ENCODE measurements at regions not wholly inside any gene's neighbourhood (a gene's known extent, or its start where the extent isn't known, plus 50 kb on each side); places are given as distances from the start of the nearest gene placed in this dataset.

DNA sequence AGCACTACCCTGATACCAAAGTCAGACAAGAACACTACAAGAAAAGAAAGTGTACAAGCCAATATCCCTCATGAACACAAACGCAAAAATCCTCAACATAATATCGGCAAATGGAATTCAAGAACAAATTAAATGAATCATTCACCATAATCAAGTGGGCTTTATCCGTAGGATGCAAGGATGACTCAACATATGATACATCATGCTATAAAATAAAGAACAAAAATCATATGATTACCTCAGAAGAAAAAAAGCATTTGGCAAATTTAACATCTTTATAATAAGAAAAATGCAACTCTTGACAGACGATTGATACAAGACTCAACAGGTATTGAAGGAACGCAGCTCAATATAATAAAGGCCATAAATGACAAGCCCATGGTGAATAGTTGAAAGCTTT, 843.9 kb downstream of the FRK start:
- no peaks in the 10 kb centered on the region for H3K9me3 ChIP-seq (ENCODE audit: insufficient read depth, low read depth, low read length)
- Mint-ChIP-seq H3K4me1 (ENCODE audit: low read depth, unreplicated experiment) (no peaks in the 10 kb centered on the region), H3K4me3 (ENCODE audit: unreplicated experiment) (no peak overlapping the region), H3K9me3 (ENCODE audit: unreplicated experiment) (no peaks in the 10 kb centered on the region), H3K27me3 (ENCODE audit: low read depth, unreplicated experiment) (no peaks in the 10 kb centered on the region), H3K36me3 (ENCODE audit: low read depth, unreplicated experiment) (no peaks in the 10 kb centered on the region), H3K27ac (ENCODE audit: unreplicated experiment) (no peak overlapping the region)
- DNase-seq (ENCODE audit: low read depth) (no peak), FAIRE-seq (no peak)
- no peak overlapping the region for H3K4me3 ChIP-seq (ENCODE audit: insufficient read depth, low read depth, low read length)
- H3K4me2 ChIP-seq (ENCODE audit: low read length), result no peak overlapping the region
- H3K79me2 ChIP-seq (ENCODE audit: insufficient read depth, low read length), result no peaks in the 10 kb centered on the region
- no peak for TF ChIP-seq EZH2 (IDR thresholded peaks at IDR 0.05; ENCODE audit: insufficient read depth, low read length)
- TF ChIP-seq, protein P1, sequence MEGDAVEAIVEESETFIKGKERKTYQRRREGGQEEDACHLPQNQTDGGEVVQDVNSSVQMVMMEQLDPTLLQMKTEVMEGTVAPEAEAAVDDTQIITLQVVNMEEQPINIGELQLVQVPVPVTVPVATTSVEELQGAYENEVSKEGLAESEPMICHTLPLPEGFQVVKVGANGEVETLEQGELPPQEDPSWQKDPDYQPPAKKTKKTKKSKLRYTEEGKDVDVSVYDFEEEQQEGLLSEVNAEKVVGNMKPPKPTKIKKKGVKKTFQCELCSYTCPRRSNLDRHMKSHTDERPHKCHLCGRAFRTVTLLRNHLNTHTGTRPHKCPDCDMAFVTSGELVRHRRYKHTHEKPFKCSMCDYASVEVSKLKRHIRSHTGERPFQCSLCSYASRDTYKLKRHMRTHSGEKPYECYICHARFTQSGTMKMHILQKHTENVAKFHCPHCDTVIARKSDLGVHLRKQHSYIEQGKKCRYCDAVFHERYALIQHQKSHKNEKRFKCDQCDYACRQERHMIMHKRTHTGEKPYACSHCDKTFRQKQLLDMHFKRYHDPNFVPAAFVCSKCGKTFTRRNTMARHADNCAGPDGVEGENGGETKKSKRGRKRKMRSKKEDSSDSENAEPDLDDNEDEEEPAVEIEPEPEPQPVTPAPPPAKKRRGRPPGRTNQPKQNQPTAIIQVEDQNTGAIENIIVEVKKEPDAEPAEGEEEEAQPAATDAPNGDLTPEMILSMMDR (IDR thresholded peaks at IDR 0.05; ENCODE audit: insufficient read depth, low read depth, low read length), result no peak
- H3K4me1 ChIP-seq (ENCODE audit: insufficient read depth, low read length), result no peaks in the 10 kb centered on the region
- H3K27me3 ChIP-seq (ENCODE audit: insufficient read depth, low read length), result no peaks in the 10 kb centered on the region
- no peak overlapping the region for H2AFZ ChIP-seq (ENCODE audit: low read depth, low read length)
- no peaks in the 10 kb centered on the region for H3K36me3 ChIP-seq (ENCODE audit: insufficient read depth, low read length)
- H4K20me1 ChIP-seq (ENCODE audit: insufficient read depth, low read length), result no peaks in the 10 kb centered on the region
- no peak overlapping the region for H3K27ac ChIP-seq (ENCODE audit: low read depth, low read length)
- no peak overlapping the region for H3K9ac ChIP-seq (ENCODE audit: low read length)

DNA sequence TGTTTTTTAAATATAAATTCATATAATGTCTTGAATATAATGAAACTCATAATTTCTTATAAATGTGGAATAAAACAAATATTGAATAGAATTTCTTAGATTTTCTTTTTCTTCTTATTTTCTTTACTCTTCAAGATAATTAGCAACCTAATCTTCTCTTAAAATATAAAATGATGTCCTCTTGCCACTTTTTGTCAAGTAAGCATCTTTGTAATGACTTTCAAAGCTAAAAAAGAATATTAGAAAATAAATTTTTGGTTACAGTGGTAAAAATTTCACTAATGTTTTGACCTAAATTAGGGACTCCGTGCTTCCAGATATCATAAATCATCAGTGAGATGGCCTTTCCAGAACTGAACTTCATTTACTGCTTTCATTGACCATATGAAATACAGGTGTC, 846.4 kb downstream of the FRK start:
- Mint-ChIP-seq H3K36me3 (ENCODE audit: low read depth, unreplicated experiment) (no peaks in the 10 kb centered on the region), H3K27me3 (ENCODE audit: low read depth, unreplicated experiment) (no peaks in the 10 kb centered on the region), H3K27ac (ENCODE audit: unreplicated experiment) (no peak overlapping the region), H3K9me3 (ENCODE audit: unreplicated experiment) (peaks cover 4% of the 10 kb centered on the region), H3K4me3 (ENCODE audit: unreplicated experiment) (no peak overlapping the region), H3K4me1 (ENCODE audit: low read depth, unreplicated experiment) (no peaks in the 10 kb centered on the region)
- Histone ChIP-seq H3K4me3 (ENCODE audit: insufficient read depth, low read depth, low read length) (no peak overlapping the region), H3K4me2 (ENCODE audit: low read length) (no peak overlapping the region), H2AFZ (ENCODE audit: low read depth, low read length) (no peak overlapping the region), H3K27me3 (ENCODE audit: insufficient read depth, low read length) (no peaks in the 10 kb centered on the region), H3K36me3 (ENCODE audit: insufficient read depth, low read length) (no peaks in the 10 kb centered on the region), H3K27ac (ENCODE audit: low read depth, low read length) (no peak overlapping the region), H3K9ac (ENCODE audit: low read length) (no peak overlapping the region), H3K9me3 (ENCODE audit: insufficient read depth, low read depth, low read length) (no peaks in the 10 kb centered on the region), H3K4me1 (ENCODE audit: insufficient read depth, low read length) (no peaks in the 10 kb centered on the region), H4K20me1 (ENCODE audit: insufficient read depth, low read length) (no peaks in the 10 kb centered on the region), H3K79me2 (ENCODE audit: insufficient read depth, low read length) (no peaks in the 10 kb centered on the region)
- DNase-seq (ENCODE audit: low read depth), result no peak
- TF ChIP-seq, protein P1 (IDR thresholded peaks at IDR 0.05; ENCODE audit: insufficient read depth, low read depth, low read length), result no peak
- no peak for FAIRE-seq

DNA sequence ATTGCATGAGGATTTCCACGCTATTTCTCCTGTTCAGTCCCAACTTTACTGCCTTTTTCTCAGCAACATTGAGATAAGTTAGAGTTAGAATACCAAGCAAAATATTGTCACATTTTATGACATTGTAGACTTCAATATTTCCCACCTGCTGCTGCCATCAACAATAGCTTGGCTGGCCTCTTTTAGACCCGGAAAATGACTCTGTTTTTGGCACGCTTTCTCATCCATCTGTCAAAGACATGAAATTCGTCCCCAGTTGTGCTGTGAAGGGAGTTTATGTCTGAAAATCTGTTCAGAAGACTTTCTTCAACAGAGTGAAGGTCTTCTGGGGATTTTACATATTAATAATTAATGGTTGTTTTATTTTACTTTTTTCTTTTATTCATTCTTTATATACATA, 857.3 kb downstream of the FRK start:
- TF ChIP-seq, protein P1 (IDR thresholded peaks at IDR 0.05; ENCODE audit: insufficient read depth, low read depth, low read length), result no peak
- TF ChIP-seq EZH2 (IDR thresholded peaks at IDR 0.05; ENCODE audit: insufficient read depth, low read length), result no peak
- Mint-ChIP-seq H3K9me3 (ENCODE audit: unreplicated experiment) (peaks cover 6% of the 10 kb centered on the region), H3K4me1 (ENCODE audit: low read depth, unreplicated experiment) (no peaks in the 10 kb centered on the region), H3K36me3 (ENCODE audit: low read depth, unreplicated experiment) (no peaks in the 10 kb centered on the region), H3K4me3 (ENCODE audit: unreplicated experiment) (no peak overlapping the region), H3K27ac (ENCODE audit: unreplicated experiment) (no peak overlapping the region), H3K27me3 (ENCODE audit: low read depth, unreplicated experiment) (no peaks in the 10 kb centered on the region)
- Histone ChIP-seq H2AFZ (ENCODE audit: low read depth, low read length) (no peak overlapping the region), H3K9ac (ENCODE audit: low read length) (no peak overlapping the region), H4K20me1 (ENCODE audit: insufficient read depth, low read length) (no peaks in the 10 kb centered on the region), H3K4me2 (ENCODE audit: low read length) (no peak overlapping the region), H3K36me3 (ENCODE audit: insufficient read depth, low read length) (no peaks in the 10 kb centered on the region), H3K4me1 (ENCODE audit: insufficient read depth, low read length) (no peaks in the 10 kb centered on the region), H3K27me3 (ENCODE audit: insufficient read depth, low read length) (no peaks in the 10 kb centered on the region), H3K79me2 (ENCODE audit: insufficient read depth, low read length) (no peaks in the 10 kb centered on the region), H3K4me3 (ENCODE audit: insufficient read depth, low read depth, low read length) (no peak overlapping the region), H3K27ac (ENCODE audit: low read depth, low read length) (no peak overlapping the region), H3K9me3 (ENCODE audit: insufficient read depth, low read depth, low read length) (no peaks in the 10 kb centered on the region)
- no peak for FAIRE-seq
- DNase-seq (ENCODE audit: low read depth), result no peak

Data from astrocyte (in vitro differentiated cells and primary cell).